H1 (cell line): ENCODE measurements at regions not wholly inside any gene's neighbourhood (a gene's known extent, or its start where the extent isn't known, plus 50 kb on each side); places are given as distances from the start of the nearest gene placed in this dataset.

Experiments
- EGR1 ChIP-seq: IDR thresholded peaks from 2 replicates; pipeline ENCODE4 v1.6.1; 2011; ENCODE audit warnings: low read depth, low read length, borderline replicate concordance
- JUN ChIP-seq: IDR thresholded peaks from 2 replicates; pipeline ENCODE4 v1.6.1; 2011; ENCODE audit warnings: low read depth, mild to moderate bottlenecking, improper control_type of control experiment, low read length
- NRF1 ChIP-seq: IDR thresholded peaks from 2 replicates; pipeline ENCODE4 v1.6.1; 2011; ENCODE audit warnings: mild to moderate bottlenecking, low read depth, low read length, improper control_type of control experiment
- RAD21 ChIP-seq, 2 experiments: IDR thresholded peaks in 1 of 2; conservative IDR thresholded peaks in 1 of 2; 2 replicates each; pipeline ENCODE4 v1.6.1; 2011; ENCODE audit warnings: low read depth in 2 of 2, low read length in 2 of 2, improper control_type of control experiment in 1 of 2, inconsistent platforms in 1 of 2, mild to moderate bottlenecking in 1 of 2, moderate library complexity in 1 of 2
- RNF2 ChIP-seq: fragments of 200-900, 300-1000 bp; sonication (generic); IDR thresholded peaks from 2 replicates; pipeline ENCODE4 v1.7.1; 2016; ENCODE audit warnings: borderline replicate concordance, low read depth, mild to moderate bottlenecking, antibody characterized with exemption, low read length; ENCODE audit not compliant: poor library complexity, severe bottlenecking; ENCODE audit errors: missing control alignments
- RXRA ChIP-seq: IDR thresholded peaks from 2 replicates; pipeline ENCODE4 v1.6.1; 2011; ENCODE audit warnings: low read depth, mild to moderate bottlenecking, low read length, moderate library complexity; ENCODE audit not compliant: insufficient read depth
- SAP30 ChIP-seq: fragments of 300-600 bp; sonication (generic); IDR thresholded peaks from 2 replicates; pipeline ENCODE4 v1.7.1; 2012; ENCODE audit warnings: low read length, moderate library complexity, mild to moderate bottlenecking, inconsistent platforms; ENCODE audit not compliant: insufficient read depth, insufficient replicate concordance
- SIX5 ChIP-seq: IDR thresholded peaks from 2 replicates; pipeline ENCODE4 v1.6.1; 2011; ENCODE audit warnings: mild to moderate bottlenecking, low read depth, low read length
- SUZ12 ChIP-seq: fragments of 200-600 bp; sonication (generic); IDR thresholded peaks from 2 replicates; pipeline ENCODE4 v1.6.1; 2012; ENCODE audit warnings: mild to moderate bottlenecking, inconsistent platforms, low read length, moderate library complexity, mixed read lengths
- TF ChIP-seq, protein P1 (sequence below): IDR thresholded peaks from 2 replicates; pipeline ENCODE4 v1.6.1; 2011; ENCODE audit warnings: low read length, improper control_type of control experiment

DNA sequence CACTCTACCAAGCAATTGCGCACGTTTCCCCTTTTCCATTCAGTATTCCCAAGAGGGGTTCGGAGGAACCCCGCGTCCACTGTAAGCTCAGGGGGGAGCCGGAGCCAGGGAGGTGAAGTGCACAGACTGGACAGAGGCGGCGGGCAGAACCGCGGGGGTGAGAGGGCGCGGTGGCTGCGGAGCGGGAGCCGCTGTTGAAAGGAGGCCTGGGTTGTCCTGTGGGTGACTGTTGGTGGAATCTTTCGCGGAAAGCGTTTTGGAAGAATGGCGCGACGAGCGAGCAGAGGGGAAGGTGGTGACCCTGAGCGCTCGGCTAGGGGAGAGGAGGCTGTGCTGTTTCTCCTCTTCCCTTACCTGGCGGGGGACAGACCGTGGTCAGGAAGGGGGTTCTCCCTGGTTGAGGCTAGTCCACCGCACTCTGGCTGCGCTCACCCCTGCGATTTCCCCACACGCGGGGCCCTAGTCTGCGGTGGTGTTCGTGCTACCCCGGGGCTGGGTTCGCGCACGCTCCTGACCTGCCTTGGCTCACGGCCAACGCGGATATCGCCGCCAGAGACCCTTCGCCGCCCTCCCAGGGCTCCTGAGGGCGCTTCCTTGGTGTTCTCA lies 92.8 kb downstream of the PRKAB2 start (continued):
- TF ChIP-seq RXRA (no peak), EGR1 (no peak), RNF2 (peak; percentile 63), SIX5 (no peak), JUN (no peak), SAP30 (no peak), NRF1 (no peak), RAD21 (IDR thresholded peaks at IDR 0.05 in 1 of 2, conservative IDR thresholded peaks at IDR 0.05 in 1 of 2; ENCODE audit: low read depth in 2 of 2, low read length in 2 of 2) (no peak), SUZ12 (peak; percentile 19)
- TF ChIP-seq, protein P1, sequence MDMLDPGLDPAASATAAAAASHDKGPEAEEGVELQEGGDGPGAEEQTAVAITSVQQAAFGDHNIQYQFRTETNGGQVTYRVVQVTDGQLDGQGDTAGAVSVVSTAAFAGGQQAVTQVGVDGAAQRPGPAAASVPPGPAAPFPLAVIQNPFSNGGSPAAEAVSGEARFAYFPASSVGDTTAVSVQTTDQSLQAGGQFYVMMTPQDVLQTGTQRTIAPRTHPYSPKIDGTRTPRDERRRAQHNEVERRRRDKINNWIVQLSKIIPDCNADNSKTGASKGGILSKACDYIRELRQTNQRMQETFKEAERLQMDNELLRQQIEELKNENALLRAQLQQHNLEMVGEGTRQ, result no peak
